Stimulated activated naive CD8-positive, alpha-beta T cell treated with anti-CD3 and anti-CD28 coated beads, Interleukin-15, Interleukin-2, amounts not matched to agents 100 ng/mL and 50 ng/mL, for 24 hours (primary cell): ENCODE measurements at regions not wholly inside any gene's neighbourhood (a gene's known extent, or its start where the extent isn't known, plus 50 kb on each side); places are given as distances from the start of the nearest gene placed in this dataset.
A peak's percentile ranks its signal among the peaks of the same experiment; 100 is the strongest.

Experiments
- H3K27ac Mint-ChIP-seq: one replicate; pipeline ENCODE4 v1.8.0; 2021; ENCODE audit warnings: mild to moderate bottlenecking, mixed read lengths
- H3K27me3 Mint-ChIP-seq: one replicate; pipeline ENCODE4 v1.8.0; 2021; ENCODE audit warnings: mixed read lengths
- H3K36me3 Mint-ChIP-seq: one replicate; pipeline ENCODE4 v1.8.0; 2021; ENCODE audit warnings: low read depth, mixed read lengths
- H3K4me1 Mint-ChIP-seq: one replicate; pipeline ENCODE4 v1.8.0; 2021; ENCODE audit warnings: low read depth, mixed read lengths
- H3K4me3 Mint-ChIP-seq: one replicate; pipeline ENCODE4 v1.8.0; 2021; ENCODE audit warnings: mild to moderate bottlenecking, mixed read lengths
- H3K9me3 Mint-ChIP-seq: one replicate; pipeline ENCODE4 v1.8.0; 2021; ENCODE audit warnings: mixed read lengths

- Mint-ChIP-seq H3K27me3 (no peaks in the 10 kb centered on the region), H3K9me3 (no peaks in the 10 kb centered on the region)
These were observed 485.5 kb downstream of the BCAT1 start for GRCh38 chr12:24463375-24463774.

GRCh38 chr12:24462946-24463345, 486.0 kb downstream of the BCAT1 start:
- Mint-ChIP-seq H3K36me3 (no peaks in the 10 kb centered on the region), H3K27ac (no peak overlapping the region), H3K4me3 (no peak overlapping the region), H3K27me3 (no peaks in the 10 kb centered on the region), H3K4me1 (no peaks in the 10 kb centered on the region), H3K9me3 (no peaks in the 10 kb centered on the region)

More at GRCh38 chr12:24463375-24463774, 485.5 kb downstream of the BCAT1 start:
- no peaks in the 10 kb centered on the region for H3K4me1 Mint-ChIP-seq
- no peak overlapping the region for H3K27ac Mint-ChIP-seq
- no peak overlapping the region for H3K4me3 Mint-ChIP-seq
- H3K36me3 Mint-ChIP-seq, result no peaks in the 10 kb centered on the region

- Mint-ChIP-seq H3K9me3 (no peaks in the 10 kb centered on the region), H3K36me3 (no peaks in the 10 kb centered on the region), H3K4me3 (no peak overlapping the region), H3K27ac (no peak overlapping the region), H3K27me3 (no peaks in the 10 kb centered on the region), H3K4me1 (no peaks in the 10 kb centered on the region)
These were observed 488.4 kb downstream of the BCAT1 start for GRCh38 chr12:24460506-24460905.

- H3K4me1 Mint-ChIP-seq, result no peaks in the 10 kb centered on the region
- H3K27ac Mint-ChIP-seq, result no peak overlapping the region
- H3K4me3 Mint-ChIP-seq, result no peak overlapping the region
These were observed 488.8 kb downstream of the BCAT1 start for GRCh38 chr12:24460099-24460498.

GRCh38 chr12:24455811-24456210, 493.1 kb downstream of the BCAT1 start:
- H3K27me3 Mint-ChIP-seq, result no peaks in the 10 kb centered on the region

More at GRCh38 chr12:24460099-24460498, 488.8 kb downstream of the BCAT1 start:
- Mint-ChIP-seq H3K27me3 (no peaks in the 10 kb centered on the region), H3K36me3 (no peaks in the 10 kb centered on the region), H3K9me3 (no peaks in the 10 kb centered on the region)

GRCh38 chr12:24447678-24448077, 498.2 kb upstream of the SOX5 start:
- H3K36me3 Mint-ChIP-seq, result no peaks in the 10 kb centered on the region
- no peaks in the 10 kb centered on the region for H3K9me3 Mint-ChIP-seq
- no peaks in the 10 kb centered on the region for H3K27me3 Mint-ChIP-seq
- H3K27ac Mint-ChIP-seq, result no peak overlapping the region
- no peak overlapping the region for H3K4me3 Mint-ChIP-seq
- no peaks in the 10 kb centered on the region for H3K4me1 Mint-ChIP-seq

More at GRCh38 chr12:24455811-24456210, 493.1 kb downstream of the BCAT1 start:
- no peak overlapping the region for H3K27ac Mint-ChIP-seq
- no peaks in the 10 kb centered on the region for H3K36me3 Mint-ChIP-seq
- no peaks in the 10 kb centered on the region for H3K4me1 Mint-ChIP-seq
- H3K4me3 Mint-ChIP-seq, result no peak overlapping the region
- peaks cover 3% of the 10 kb centered on the region for H3K9me3 Mint-ChIP-seq

- Mint-ChIP-seq H3K27me3 (peaks cover under 1% of the 10 kb centered on the region), H3K9me3 (no peaks in the 10 kb centered on the region), H3K27ac (no peak overlapping the region), H3K4me1 (no peaks in the 10 kb centered on the region), H3K36me3 (no peaks in the 10 kb centered on the region), H3K4me3 (no peak overlapping the region)
These were observed 496.8 kb upstream of the SOX5 start for GRCh38 chr12:24446287-24446686.

- Mint-ChIP-seq H3K9me3 (no peaks in the 10 kb centered on the region), H3K4me3 (no peak overlapping the region), H3K4me1 (no peaks in the 10 kb centered on the region), H3K27ac (no peak overlapping the region), H3K36me3 (no peaks in the 10 kb centered on the region), H3K27me3 (peaks cover 4% of the 10 kb centered on the region)
These were observed 495.2 kb upstream of the SOX5 start for GRCh38 chr12:24444634-24445033.

- H3K4me1 Mint-ChIP-seq, result no peaks in the 10 kb centered on the region
- no peaks in the 10 kb centered on the region for H3K36me3 Mint-ChIP-seq
- no peak overlapping the region for H3K4me3 Mint-ChIP-seq
- peaks cover 4% of the 10 kb centered on the region for H3K27me3 Mint-ChIP-seq
- no peak overlapping the region for H3K27ac Mint-ChIP-seq
- no peaks in the 10 kb centered on the region for H3K9me3 Mint-ChIP-seq
These were observed 492.0 kb upstream of the SOX5 start for GRCh38 chr12:24441458-24441857.

- H3K4me1 Mint-ChIP-seq, result no peaks in the 10 kb centered on the region
- H3K4me3 Mint-ChIP-seq, result no peak overlapping the region
- H3K27me3 Mint-ChIP-seq, result peaks cover 4% of the 10 kb centered on the region
These were observed 487.2 kb upstream of the SOX5 start for GRCh38 chr12:24436667-24437066.

GRCh38 chr12:24431872-24432271, 482.4 kb upstream of the SOX5 start:
- no peaks in the 10 kb centered on the region for H3K4me1 Mint-ChIP-seq

More at GRCh38 chr12:24436667-24437066, 487.2 kb upstream of the SOX5 start:
- Mint-ChIP-seq H3K27ac (no peak overlapping the region), H3K9me3 (peaks cover 10% of the 10 kb centered on the region), H3K36me3 (no peaks in the 10 kb centered on the region)

GRCh38 chr12:24427776-24428175, 478.3 kb upstream of the SOX5 start:
- H3K36me3 Mint-ChIP-seq, result no peaks in the 10 kb centered on the region
- H3K4me3 Mint-ChIP-seq, result no peak overlapping the region
- no peaks in the 10 kb centered on the region for H3K27me3 Mint-ChIP-seq

More at GRCh38 chr12:24431872-24432271, 482.4 kb upstream of the SOX5 start:
- no peak overlapping the region for H3K27ac Mint-ChIP-seq
- peaks cover 10% of the 10 kb centered on the region for H3K9me3 Mint-ChIP-seq
- no peaks in the 10 kb centered on the region for H3K36me3 Mint-ChIP-seq
- H3K27me3 Mint-ChIP-seq, result no peaks in the 10 kb centered on the region
- no peak overlapping the region for H3K4me3 Mint-ChIP-seq

GRCh38 chr12:24425601-24425970, 476.1 kb upstream of the SOX5 start:
- H3K4me3 Mint-ChIP-seq, result no peak overlapping the region
- H3K27me3 Mint-ChIP-seq, result no peaks in the 10 kb centered on the region
- H3K36me3 Mint-ChIP-seq, result no peaks in the 10 kb centered on the region
- no peak overlapping the region for H3K27ac Mint-ChIP-seq
- H3K9me3 Mint-ChIP-seq, result no peaks in the 10 kb centered on the region
- H3K4me1 Mint-ChIP-seq, result peaks cover 16% of the 10 kb centered on the region

More at GRCh38 chr12:24427776-24428175, 478.3 kb upstream of the SOX5 start:
- Mint-ChIP-seq H3K27ac (no peak overlapping the region), H3K9me3 (no peaks in the 10 kb centered on the region), H3K4me1 (peaks cover 16% of the 10 kb centered on the region)

- H3K9me3 Mint-ChIP-seq, result no peaks in the 10 kb centered on the region
- peak overlapping the region; percentile 15 for H3K27ac Mint-ChIP-seq
- H3K4me1 Mint-ChIP-seq, result peaks cover 16% of the 10 kb centered on the region
- H3K4me3 Mint-ChIP-seq, result no peak overlapping the region
- H3K27me3 Mint-ChIP-seq, result no peaks in the 10 kb centered on the region
- no peaks in the 10 kb centered on the region for H3K36me3 Mint-ChIP-seq
These were observed 475.6 kb upstream of the SOX5 start for GRCh38 chr12:24424889-24425600.

- no peaks in the 10 kb centered on the region for H3K27me3 Mint-ChIP-seq
- H3K4me1 Mint-ChIP-seq, result peaks cover 16% of the 10 kb centered on the region
These were observed 474.9 kb upstream of the SOX5 start for GRCh38 chr12:24424376-24424775.

GRCh38 chr12:24423611-24424010, 474.1 kb upstream of the SOX5 start:
- H3K9me3 Mint-ChIP-seq, result no peaks in the 10 kb centered on the region

More at GRCh38 chr12:24424376-24424775, 474.9 kb upstream of the SOX5 start:
- no peaks in the 10 kb centered on the region for H3K9me3 Mint-ChIP-seq
- H3K4me3 Mint-ChIP-seq, result no peak overlapping the region
- no peaks in the 10 kb centered on the region for H3K36me3 Mint-ChIP-seq
- H3K27ac Mint-ChIP-seq, result no peak overlapping the region

More at GRCh38 chr12:24423611-24424010, 474.1 kb upstream of the SOX5 start:
- H3K27me3 Mint-ChIP-seq, result no peaks in the 10 kb centered on the region
- H3K4me1 Mint-ChIP-seq, result peaks cover 16% of the 10 kb centered on the region
- H3K4me3 Mint-ChIP-seq, result no peak overlapping the region
- H3K27ac Mint-ChIP-seq, result no peak overlapping the region
- H3K36me3 Mint-ChIP-seq, result no peaks in the 10 kb centered on the region
